ENCODE measurements at regions not wholly inside any gene's neighbourhood (a gene's known extent, or its start where the extent isn't known, plus 50 kb on each side); places are given as distances from the start of the nearest gene placed in this dataset.

DNA sequence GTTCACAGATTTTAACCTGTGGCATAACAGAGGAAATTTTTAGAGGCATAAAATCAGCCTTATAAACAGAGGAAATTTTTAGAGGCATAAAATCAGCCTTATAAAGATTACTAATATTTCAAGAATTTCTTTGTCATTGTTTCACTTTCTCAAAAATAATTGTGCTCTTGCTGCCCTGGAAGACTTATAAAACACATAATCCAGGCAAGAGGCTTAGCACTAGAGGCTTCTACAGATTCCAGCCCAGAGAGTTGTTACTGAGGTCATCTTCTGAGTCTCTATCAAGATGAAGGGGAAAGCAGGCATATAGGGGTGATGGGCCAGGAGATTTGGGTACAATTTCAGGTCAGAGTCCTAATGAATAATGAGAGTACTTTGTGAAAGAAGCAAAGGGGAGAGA, 85.7 kb downstream of the RFPL4B start:
- TF ChIP-seq, protein P1, sequence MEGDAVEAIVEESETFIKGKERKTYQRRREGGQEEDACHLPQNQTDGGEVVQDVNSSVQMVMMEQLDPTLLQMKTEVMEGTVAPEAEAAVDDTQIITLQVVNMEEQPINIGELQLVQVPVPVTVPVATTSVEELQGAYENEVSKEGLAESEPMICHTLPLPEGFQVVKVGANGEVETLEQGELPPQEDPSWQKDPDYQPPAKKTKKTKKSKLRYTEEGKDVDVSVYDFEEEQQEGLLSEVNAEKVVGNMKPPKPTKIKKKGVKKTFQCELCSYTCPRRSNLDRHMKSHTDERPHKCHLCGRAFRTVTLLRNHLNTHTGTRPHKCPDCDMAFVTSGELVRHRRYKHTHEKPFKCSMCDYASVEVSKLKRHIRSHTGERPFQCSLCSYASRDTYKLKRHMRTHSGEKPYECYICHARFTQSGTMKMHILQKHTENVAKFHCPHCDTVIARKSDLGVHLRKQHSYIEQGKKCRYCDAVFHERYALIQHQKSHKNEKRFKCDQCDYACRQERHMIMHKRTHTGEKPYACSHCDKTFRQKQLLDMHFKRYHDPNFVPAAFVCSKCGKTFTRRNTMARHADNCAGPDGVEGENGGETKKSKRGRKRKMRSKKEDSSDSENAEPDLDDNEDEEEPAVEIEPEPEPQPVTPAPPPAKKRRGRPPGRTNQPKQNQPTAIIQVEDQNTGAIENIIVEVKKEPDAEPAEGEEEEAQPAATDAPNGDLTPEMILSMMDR (IDR thresholded peaks at IDR 0.05) = no peak
- no peaks in the 10 kb centered on the region for H3K27me3 ChIP-seq
- no peak overlapping the region for H3K27ac ChIP-seq
- no peaks in the 10 kb centered on the region for H3K9me3 ChIP-seq
- H3K36me3 ChIP-seq = no peaks in the 10 kb centered on the region
- H3K4me3 ChIP-seq = no peak overlapping the region
- intact Hi-C loops (cut with DNase I; ENCODE audit: low total_unique reads) = no loop called here
- no peak for DNase-seq
- no peaks in the 10 kb centered on the region for H3K4me1 ChIP-seq

DNA sequence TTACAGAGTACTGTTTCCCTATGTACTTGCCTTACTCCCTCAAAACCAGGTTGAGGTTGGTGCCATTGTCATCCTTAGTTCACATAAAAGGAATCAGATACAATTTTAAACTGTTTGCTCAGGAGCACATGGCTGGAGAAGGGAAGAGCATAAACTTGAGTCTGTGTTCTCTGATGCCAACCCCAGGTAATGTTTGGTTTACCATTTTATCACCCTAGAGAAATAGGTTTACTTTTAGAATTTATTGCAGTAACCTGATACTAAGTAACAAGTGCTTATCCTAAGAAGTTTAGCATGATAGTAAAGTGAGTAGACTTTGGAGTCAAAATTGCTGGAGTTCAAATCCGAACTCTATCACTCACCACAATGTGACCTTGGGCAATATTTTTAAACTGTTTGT, 86.3 kb downstream of the RFPL4B start:
- H3K9me3 ChIP-seq = no peaks in the 10 kb centered on the region
- H3K27ac ChIP-seq = no peak overlapping the region
- H3K4me1 ChIP-seq = no peaks in the 10 kb centered on the region
- TF ChIP-seq, protein P1 (IDR thresholded peaks at IDR 0.05) = no peak
- intact Hi-C loops (cut with DNase I; ENCODE audit: low total_unique reads) = no loop called here
- H3K27me3 ChIP-seq = no peaks in the 10 kb centered on the region
- DNase-seq = no peak
- H3K36me3 ChIP-seq = no peaks in the 10 kb centered on the region
- H3K4me3 ChIP-seq = no peak overlapping the region

DNA sequence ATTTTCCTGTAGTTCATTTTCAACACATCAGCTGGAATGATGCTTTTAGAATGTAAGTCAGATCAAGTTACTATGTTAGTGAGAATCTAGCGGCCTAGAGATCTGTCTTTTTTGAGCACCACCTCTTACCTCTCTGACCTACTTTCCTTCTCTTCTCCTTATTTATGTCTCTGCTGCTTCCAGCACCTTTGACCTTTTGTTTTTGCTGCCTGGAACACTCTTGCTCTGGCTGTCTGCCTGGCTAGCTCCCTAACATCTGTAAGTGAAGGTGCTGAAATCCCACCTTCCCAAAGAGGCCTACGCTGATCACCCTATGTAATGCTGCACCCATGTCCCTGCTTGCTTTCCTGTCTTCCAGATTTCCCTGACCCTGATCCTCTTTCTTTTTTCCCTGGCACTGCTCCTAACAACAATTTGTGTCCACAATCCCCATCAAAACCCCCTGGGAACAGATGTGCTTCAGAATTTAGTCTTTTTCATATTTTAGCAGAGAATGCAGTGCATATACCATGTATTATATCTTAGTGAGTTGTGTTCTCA, 87.8 kb downstream of the RFPL4B start:
- H3K27me3 ChIP-seq = no peaks in the 10 kb centered on the region

DNA sequence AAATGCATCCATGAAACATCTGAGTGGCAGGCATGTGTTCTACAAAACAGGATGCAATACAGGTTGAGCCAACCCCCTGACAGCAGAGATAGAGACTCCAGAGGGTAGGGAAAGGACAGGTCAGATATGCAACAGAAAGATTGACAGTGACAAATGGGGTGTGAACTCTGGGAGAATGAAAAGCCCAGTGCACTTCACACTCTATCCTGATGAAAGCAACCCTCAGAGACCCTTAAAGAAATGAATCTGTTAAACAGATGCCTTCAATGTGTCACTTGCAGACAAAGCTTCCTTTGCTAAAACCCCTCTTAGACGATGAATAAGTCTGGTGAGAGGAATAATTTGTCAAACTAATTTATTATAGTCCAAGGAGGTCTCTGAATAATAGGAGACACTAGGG, 89.9 kb downstream of the RFPL4B start:
- Histone ChIP-seq H3K9me3 (no peaks in the 10 kb centered on the region), H3K4me3 (no peak overlapping the region), H3K27ac (no peak overlapping the region), H3K27me3 (no peaks in the 10 kb centered on the region), H3K4me1 (peaks cover 0 to 25% (median 2%) of the 10 kb centered on the region in 4 donors), H3K36me3 (no peaks in the 10 kb centered on the region)
- TF ChIP-seq, protein P1 (IDR thresholded peaks at IDR 0.05) = no peak
- intact Hi-C loops (cut with DNase I; ENCODE audit: low total_unique reads) = no loop called here
- DNase-seq = no peak

More for the DNA sequence above, 87.8 kb downstream of the RFPL4B start:
- TF ChIP-seq, protein P1 (IDR thresholded peaks at IDR 0.05) = no peak
- peaks cover 0 to 10% (median 2%) of the 10 kb centered on the region in 4 donors for H3K4me1 ChIP-seq
- H3K36me3 ChIP-seq = no peaks in the 10 kb centered on the region
- H3K4me3 ChIP-seq = no peak overlapping the region
- no peak overlapping the region for H3K27ac ChIP-seq
- intact Hi-C loops (cut with DNase I; ENCODE audit: low total_unique reads) = no loop called here
- DNase-seq = no peak
- no peaks in the 10 kb centered on the region for H3K9me3 ChIP-seq

DNA sequence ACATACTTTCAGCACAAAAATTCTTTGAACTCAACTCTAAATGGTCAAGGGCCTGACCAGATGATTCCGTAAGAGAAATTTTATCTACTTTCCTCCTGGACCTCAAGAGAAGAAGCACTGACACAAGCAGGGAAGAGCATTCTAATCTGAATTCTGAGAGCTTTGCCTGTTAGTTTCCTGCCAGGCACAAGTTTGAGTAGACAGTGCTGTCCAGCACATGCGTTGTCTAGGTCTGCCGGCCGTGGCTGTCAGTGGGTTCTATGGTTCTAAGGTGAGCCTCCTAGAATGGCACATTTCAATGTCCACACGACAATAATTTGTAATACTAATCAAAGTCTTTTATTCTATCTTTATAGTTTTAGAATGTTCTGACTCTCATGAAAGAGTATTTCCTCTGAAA, 91.9 kb downstream of the RFPL4B start:
- H3K27me3 ChIP-seq = no peaks in the 10 kb centered on the region
- DNase-seq = no peak
- H3K4me3 ChIP-seq = no peak overlapping the region
- no peaks in the 10 kb centered on the region for H3K9me3 ChIP-seq
- peaks cover 0 to 44% (median 5%) of the 10 kb centered on the region in 4 donors for H3K4me1 ChIP-seq
- no peak overlapping the region for H3K27ac ChIP-seq
- intact Hi-C loops (cut with DNase I; ENCODE audit: low total_unique reads) = no loop called here
- TF ChIP-seq, protein P1 (IDR thresholded peaks at IDR 0.05) = no peak
- no peaks in the 10 kb centered on the region for H3K36me3 ChIP-seq

DNA sequence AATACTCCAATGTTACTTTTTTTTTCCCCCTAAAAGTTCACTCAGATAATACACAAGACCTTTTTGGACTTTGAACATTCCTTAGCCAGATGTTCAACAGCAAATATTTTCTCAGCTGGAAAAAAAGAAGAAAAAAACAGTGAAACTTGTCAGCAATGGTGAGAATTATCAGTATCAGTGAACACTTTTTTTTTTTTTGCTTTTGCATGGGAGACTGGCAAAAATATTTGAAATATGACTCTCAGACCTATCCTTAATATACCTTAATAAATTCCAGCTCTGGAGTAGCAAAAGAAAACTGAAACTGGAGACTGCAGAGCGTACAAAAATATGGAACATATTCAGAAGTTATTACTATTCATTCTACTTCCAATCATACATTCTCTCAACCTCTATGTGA, 92.3 kb downstream of the RFPL4B start:
- Histone ChIP-seq H3K4me1 (peaks cover 0 to 45% (median 5%) of the 10 kb centered on the region in 4 donors), H3K36me3 (no peaks in the 10 kb centered on the region), H3K9me3 (no peaks in the 10 kb centered on the region), H3K27ac (no peak overlapping the region), H3K27me3 (no peaks in the 10 kb centered on the region), H3K4me3 (no peak overlapping the region)
- DNase-seq = no peak
- TF ChIP-seq, protein P1 (IDR thresholded peaks at IDR 0.05) = no peak
- intact Hi-C loops (cut with DNase I; ENCODE audit: low total_unique reads) = no loop called here

All from tibial artery (tissue), 4 donors.